WTC11 (cell line): ENCODE measurements at regions not wholly inside any gene's neighbourhood (a gene's known extent, or its start where the extent isn't known, plus 50 kb on each side); places are given as distances from the start of the nearest gene placed in this dataset.

Source experiments
- ATAC-seq: fragments of 200-7000 bp; cut with Tn5 transposase; 2 replicates; pipeline ENCODE4 v1.10.0; 2021; ENCODE audit warnings: mild to moderate bottlenecking, moderate library complexity
- CTCF ChIA-PET: fragments of 300-600 bp; sonication (Branson Sonifier 250); formaldehyde crosslinking; loops from one replicate; lab custom pipeline; 2021; ENCODE audit warnings: antibody characterized with exemption; lab: Charles Lee
- POLR2A ChIA-PET: fragments of 350-600 bp; sonication (Branson Sonifier 250); formaldehyde crosslinking; loops from one replicate; lab custom pipeline; 2021; ENCODE audit warnings: antibody characterized with exemption; lab: Charles Lee
- DNase-seq: peaks from one replicate; pipeline ENCODE4 v3.0.0; 2021; ENCODE audit warnings: low spot score
- H3K27ac Mint-ChIP-seq: 2 replicates; pipeline ENCODE4 v1.8.0; 2021; ENCODE audit warnings: mixed read lengths
- H3K27me3 Mint-ChIP-seq: 2 replicates; pipeline ENCODE4 v1.8.0; 2021; ENCODE audit warnings: low read depth, mild to moderate bottlenecking, moderate library complexity, mixed read lengths
- H3K36me3 Mint-ChIP-seq: 2 replicates; pipeline ENCODE4 v1.8.0; 2021; ENCODE audit warnings: mixed read lengths
- H3K4me1 Mint-ChIP-seq: 2 replicates; pipeline ENCODE4 v1.8.0; 2022; ENCODE audit warnings: mixed read lengths
- H3K4me3 Mint-ChIP-seq: 2 replicates; pipeline ENCODE4 v1.8.0; 2021; ENCODE audit warnings: mild to moderate bottlenecking, moderate library complexity, mixed read lengths
- H3K9me3 Mint-ChIP-seq: 2 replicates; pipeline ENCODE4 v1.8.0; 2021; ENCODE audit warnings: mixed read lengths
- ATF2 ChIP-seq: sonication (generic); formaldehyde crosslinking; IDR thresholded peaks from 2 replicates; pipeline ENCODE4 v1.8.1; 2022; ENCODE audit warnings: low read depth, missing genetic modification reagents, borderline replicate concordance
- ATF3 ChIP-seq: sonication (generic); formaldehyde crosslinking; conservative IDR thresholded peaks from 2 replicates; pipeline ENCODE4 v1.8.1; 2022; ENCODE audit warnings: mild to moderate bottlenecking, missing genetic modification reagents
- CDX4 ChIP-seq: fragments of 250-450 bp; sonication (Bioruptor Pico); IDR thresholded peaks from 2 replicates; pipeline ENCODE4 v1.9.0; 2021; ENCODE audit warnings: moderate library complexity, mild to moderate bottlenecking, inconsistent platforms, borderline replicate concordance
- CREB1 ChIP-seq: sonication (generic); formaldehyde crosslinking; IDR thresholded peaks from 2 replicates; pipeline ENCODE4 v1.8.0; 2023; ENCODE audit warnings: mild to moderate bottlenecking, missing genetic modification reagents
- CREM ChIP-seq: sonication (generic); formaldehyde crosslinking; IDR thresholded peaks from 2 replicates; pipeline ENCODE4 v1.8.1; 2022; ENCODE audit warnings: mild to moderate bottlenecking, missing genetic modification reagents, moderate library complexity
- E2F4 ChIP-seq: sonication (generic); formaldehyde crosslinking; IDR thresholded peaks from 2 replicates; pipeline ENCODE4 v1.8.1; 2022; ENCODE audit warnings: low read depth, mild to moderate bottlenecking, moderate library complexity, missing genetic modification reagents, borderline replicate concordance
- HMGA2 ChIP-seq: fragments of 250-450 bp; sonication (Bioruptor Pico); IDR thresholded peaks from 2 replicates; pipeline ENCODE4 v1.4.0; 2021; ENCODE audit warnings: mild to moderate bottlenecking, moderate library complexity
- JAZF1 ChIP-seq: fragments of 250-450 bp; sonication (Bioruptor Pico); IDR thresholded peaks from 2 replicates; pipeline ENCODE4 v1.9.0; 2021; ENCODE audit warnings: moderate library complexity, mild to moderate bottlenecking, inconsistent platforms
- MAX ChIP-seq: sonication (generic); formaldehyde crosslinking; IDR thresholded peaks from 2 replicates; pipeline ENCODE4 v1.8.0; 2022; ENCODE audit warnings: mild to moderate bottlenecking, missing genetic modification reagents
- NFATC4 ChIP-seq: fragments of 250-450 bp; sonication (Bioruptor Pico); IDR thresholded peaks from 2 replicates; pipeline ENCODE4 v1.9.0; 2021; ENCODE audit warnings: mild to moderate bottlenecking
- NR3C1 ChIP-seq: sonication (generic); formaldehyde crosslinking; conservative IDR thresholded peaks from 2 replicates; pipeline ENCODE4 v1.8.1; 2023; ENCODE audit warnings: low read depth, mild to moderate bottlenecking, missing genetic modification reagents
- PRDM15 ChIP-seq: sonication (generic); formaldehyde crosslinking; IDR thresholded peaks from 2 replicates; pipeline ENCODE4 v1.8.0; 2022; ENCODE audit warnings: missing genetic modification reagents
- SMAD4 ChIP-seq: sonication (generic); formaldehyde crosslinking; IDR thresholded peaks from 2 replicates; pipeline ENCODE4 v1.8.0; 2022; ENCODE audit warnings: mild to moderate bottlenecking, missing genetic modification reagents
- SP1 ChIP-seq: sonication (generic); formaldehyde crosslinking; conservative IDR thresholded peaks from 2 replicates; pipeline ENCODE4 v1.8.1; 2022; ENCODE audit warnings: missing genetic modification reagents
- TEAD4 ChIP-seq: sonication (generic); formaldehyde crosslinking; IDR thresholded peaks from 2 replicates; pipeline ENCODE4 v1.8.0; 2022; ENCODE audit warnings: mild to moderate bottlenecking, missing genetic modification reagents
- USF1 ChIP-seq: sonication (generic); formaldehyde crosslinking; IDR thresholded peaks from 2 replicates; pipeline ENCODE4 v1.8.0; 2022; ENCODE audit warnings: mild to moderate bottlenecking, missing genetic modification reagents
- ZBTB21 ChIP-seq: sonication (generic); formaldehyde crosslinking; IDR thresholded peaks from 2 replicates; pipeline ENCODE4 v1.8.1; 2023; ENCODE audit warnings: mild to moderate bottlenecking, missing genetic modification reagents, borderline replicate concordance
- ZBTB43 ChIP-seq: sonication (generic); formaldehyde crosslinking; IDR thresholded peaks from 2 replicates; pipeline ENCODE4 v1.8.1; 2023; ENCODE audit warnings: mild to moderate bottlenecking, missing genetic modification reagents
- ZMAT4 ChIP-seq: fragments of 250-450 bp; sonication (Bioruptor Pico); IDR thresholded peaks from 2 replicates; pipeline ENCODE4 v1.9.0; 2021; ENCODE audit warnings: mild to moderate bottlenecking
- ZNF416 ChIP-seq: fragments of 250-450 bp; sonication (Bioruptor Pico); IDR thresholded peaks from 2 replicates; pipeline ENCODE4 v1.9.0; 2021; ENCODE audit warnings: mild to moderate bottlenecking, inconsistent platforms
- ZNF423 ChIP-seq: fragments of 250-450 bp; sonication (Bioruptor Pico); IDR thresholded peaks from 2 replicates; pipeline ENCODE4 v2.1.2; 2022; ENCODE audit warnings: mild to moderate bottlenecking, moderate library complexity
- ZSCAN18 ChIP-seq: fragments of 250-450 bp; sonication (Bioruptor Pico); IDR thresholded peaks from 2 replicates; pipeline ENCODE4 v2.1.2; 2022; ENCODE audit warnings: mild to moderate bottlenecking, moderate library complexity

GRCh38 chr3:2001306-2002108 is 97.2 kb upstream of the CNTN4 start:
- H3K4me1 Mint-ChIP-seq = no peaks in the 10 kb centered on the region
- peaks cover 74% of the 10 kb centered on the region for H3K9me3 Mint-ChIP-seq
- ATAC-seq (no peak), DNase-seq (no peak)
- CTCF ChIA-PET = no interaction called here
- no peak overlapping the region for H3K27ac Mint-ChIP-seq
- no peak overlapping the region for H3K4me3 Mint-ChIP-seq
- peaks cover 36% of the 10 kb centered on the region for H3K36me3 Mint-ChIP-seq
- no peaks in the 10 kb centered on the region; the same call in 1 of the 2 replicates for H3K27me3 Mint-ChIP-seq
- POLR2A ChIA-PET = no interaction called here
- TF ChIP-seq NR3C1 (CRISPR knock-in tag) (no peak), ZBTB43 (no peak), USF1 (no peak), CDX4 (CRISPR knock-in tag) (no peak), TEAD4 (no peak), NFATC4 (CRISPR knock-in tag) (no peak), ZMAT4 (no peak), E2F4 (CRISPR knock-in tag) (no peak), ATF2 (CRISPR knock-in tag) (no peak), SP1 (no peak), MAX (CRISPR knock-in tag) (no peak), JAZF1 (no peak), ZBTB21 (CRISPR knock-in tag) (no peak)

GRCh38 chr3:2023959-2024358 is 74.7 kb upstream of the CNTN4 start:
- Mint-ChIP-seq H3K36me3 (peaks cover 56% of the 10 kb centered on the region), H3K27me3 (peaks cover 7% of the 10 kb centered on the region), H3K4me3 (no peak overlapping the region), H3K4me1 (no peaks in the 10 kb centered on the region), H3K27ac (no peak overlapping the region), H3K9me3 (peaks cover 76% of the 10 kb centered on the region)
- ChIA-PET POLR2A (no interaction called here), CTCF (no interaction called here)
- ATAC-seq = no peak
- DNase-seq = no peak
- TF ChIP-seq CREB1 (CRISPR knock-in tag) = no peak
- no peak for TF ChIP-seq HMGA2
- no peak for TF ChIP-seq ATF3 (CRISPR knock-in tag)
- no peak for TF ChIP-seq ZNF416
- no peak for TF ChIP-seq PRDM15
- TF ChIP-seq ZSCAN18 (CRISPR knock-in tag) = no peak
- TF ChIP-seq ATF2 (CRISPR knock-in tag) = no peak
- TF ChIP-seq SMAD4 (CRISPR knock-in tag) = no peak
- TF ChIP-seq ZNF423 (CRISPR knock-in tag) = no peak
- no peak for TF ChIP-seq CREM
